Nephron progenitor cell (in vitro differentiated cells): ENCODE measurements at regions not wholly inside any gene's neighbourhood (a gene's known extent, or its start where the extent isn't known, plus 50 kb on each side); places are given as distances from the start of the nearest gene placed in this dataset.

ENCODE experiments used
- DNase-seq: peaks from one replicate; pipeline ENCODE4 v3.0.0; 2021
- H3K27ac Mint-ChIP-seq: 2 replicates; pipeline ENCODE4 v1.8.0; 2021; ENCODE audit warnings: mild to moderate bottlenecking, moderate library complexity, mixed read lengths
- H3K27me3 Mint-ChIP-seq: 2 replicates; pipeline ENCODE4 v1.8.0; 2021; ENCODE audit warnings: mild to moderate bottlenecking, low read depth, mixed read lengths; ENCODE audit not compliant: poor library complexity
- H3K36me3 Mint-ChIP-seq: 2 replicates; pipeline ENCODE4 v1.8.0; 2021; ENCODE audit warnings: low read depth, mixed read lengths
- H3K4me1 Mint-ChIP-seq: 2 replicates; pipeline ENCODE4 v1.8.0; 2021; ENCODE audit warnings: mixed read lengths
- H3K4me3 Mint-ChIP-seq: 2 replicates; pipeline ENCODE4 v1.8.0; 2021; ENCODE audit warnings: mild to moderate bottlenecking, moderate library complexity, mixed read lengths
- H3K9me3 Mint-ChIP-seq: 2 replicates; pipeline ENCODE4 v1.8.0; 2021; ENCODE audit warnings: mild to moderate bottlenecking, moderate library complexity, mixed read lengths
- TF ChIP-seq, protein P1 (sequence below): fragments of 200-600 bp; sonication (generic); IDR thresholded peaks from 2 replicates; pipeline ENCODE4 v1.5.0; 2021; ENCODE audit warnings: antibody characterized with exemption

GRCh38 chr12:126343321-126343720, 1278.1 kb downstream of the AACS start:
- no peaks in the 10 kb centered on the region for H3K4me1 Mint-ChIP-seq
- H3K27ac Mint-ChIP-seq, result no peak overlapping the region
- no peak overlapping the region for H3K4me3 Mint-ChIP-seq
- peaks cover 7% of the 10 kb centered on the region for H3K9me3 Mint-ChIP-seq
- TF ChIP-seq, protein P1, sequence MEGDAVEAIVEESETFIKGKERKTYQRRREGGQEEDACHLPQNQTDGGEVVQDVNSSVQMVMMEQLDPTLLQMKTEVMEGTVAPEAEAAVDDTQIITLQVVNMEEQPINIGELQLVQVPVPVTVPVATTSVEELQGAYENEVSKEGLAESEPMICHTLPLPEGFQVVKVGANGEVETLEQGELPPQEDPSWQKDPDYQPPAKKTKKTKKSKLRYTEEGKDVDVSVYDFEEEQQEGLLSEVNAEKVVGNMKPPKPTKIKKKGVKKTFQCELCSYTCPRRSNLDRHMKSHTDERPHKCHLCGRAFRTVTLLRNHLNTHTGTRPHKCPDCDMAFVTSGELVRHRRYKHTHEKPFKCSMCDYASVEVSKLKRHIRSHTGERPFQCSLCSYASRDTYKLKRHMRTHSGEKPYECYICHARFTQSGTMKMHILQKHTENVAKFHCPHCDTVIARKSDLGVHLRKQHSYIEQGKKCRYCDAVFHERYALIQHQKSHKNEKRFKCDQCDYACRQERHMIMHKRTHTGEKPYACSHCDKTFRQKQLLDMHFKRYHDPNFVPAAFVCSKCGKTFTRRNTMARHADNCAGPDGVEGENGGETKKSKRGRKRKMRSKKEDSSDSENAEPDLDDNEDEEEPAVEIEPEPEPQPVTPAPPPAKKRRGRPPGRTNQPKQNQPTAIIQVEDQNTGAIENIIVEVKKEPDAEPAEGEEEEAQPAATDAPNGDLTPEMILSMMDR, result no peak
- peaks cover 3% of the 10 kb centered on the region for H3K27me3 Mint-ChIP-seq
- H3K36me3 Mint-ChIP-seq, result no peaks in the 10 kb centered on the region
- no peak for DNase-seq

- Mint-ChIP-seq H3K27me3 (peaks cover 1% of the 10 kb centered on the region), H3K36me3 (no peaks in the 10 kb centered on the region), H3K9me3 (no peaks in the 10 kb centered on the region), H3K27ac (no peak overlapping the region), H3K4me3 (no peak overlapping the region), H3K4me1 (no peaks in the 10 kb centered on the region)
- TF ChIP-seq, protein P1, result no peak
- DNase-seq, result no peak
These were observed 1280.9 kb downstream of the AACS start for GRCh38 chr12:126346087-126346486.

GRCh38 chr12:126347421-126347820, 1282.2 kb downstream of the AACS start:
- no peak for DNase-seq
- no peaks in the 10 kb centered on the region for H3K9me3 Mint-ChIP-seq
- H3K4me3 Mint-ChIP-seq, result no peak overlapping the region

GRCh38 chr12:126349383-126349782, 1284.1 kb downstream of the AACS start:
- Mint-ChIP-seq H3K27me3 (no peaks in the 10 kb centered on the region), H3K4me3 (no peak overlapping the region), H3K27ac (no peak overlapping the region), H3K9me3 (peaks cover 8% of the 10 kb centered on the region), H3K36me3 (no peaks in the 10 kb centered on the region), H3K4me1 (no peaks in the 10 kb centered on the region)
- TF ChIP-seq, protein P1, result no peak
- DNase-seq, result no peak

More at GRCh38 chr12:126347421-126347820, 1282.2 kb downstream of the AACS start:
- TF ChIP-seq, protein P1, result peak; percentile 17
- H3K36me3 Mint-ChIP-seq, result no peaks in the 10 kb centered on the region
- H3K27me3 Mint-ChIP-seq, result no peaks in the 10 kb centered on the region
- H3K4me1 Mint-ChIP-seq, result no peaks in the 10 kb centered on the region
- no peak overlapping the region for H3K27ac Mint-ChIP-seq

DNA sequence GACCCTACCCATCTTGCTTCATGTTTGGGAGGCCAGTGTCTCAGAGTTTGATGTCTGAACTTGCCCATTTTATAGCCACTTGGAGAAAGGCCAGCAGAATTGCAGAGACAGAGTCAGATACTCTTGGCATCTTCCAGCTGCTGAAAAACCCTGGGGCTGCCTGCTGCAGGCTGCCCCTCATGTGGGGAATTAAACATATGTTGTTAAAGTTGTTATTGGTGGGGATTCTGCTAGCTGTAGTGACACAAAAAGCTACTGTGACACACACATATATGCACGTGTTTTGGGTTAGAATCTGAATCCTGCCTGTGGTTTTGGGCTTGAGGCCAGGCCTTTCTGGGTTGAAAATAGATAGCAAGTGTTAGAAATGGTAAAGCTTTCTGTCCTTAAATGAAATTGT, 1288.4 kb downstream of the AACS start:
- no peaks in the 10 kb centered on the region for H3K27me3 Mint-ChIP-seq
- DNase-seq, result no peak
- H3K4me1 Mint-ChIP-seq, result no peaks in the 10 kb centered on the region
- TF ChIP-seq, protein P1, result no peak
- H3K4me3 Mint-ChIP-seq, result no peak overlapping the region
- no peak overlapping the region for H3K27ac Mint-ChIP-seq
- peaks cover 21% of the 10 kb centered on the region for H3K9me3 Mint-ChIP-seq
- H3K36me3 Mint-ChIP-seq, result peaks cover 5% of the 10 kb centered on the region

DNA sequence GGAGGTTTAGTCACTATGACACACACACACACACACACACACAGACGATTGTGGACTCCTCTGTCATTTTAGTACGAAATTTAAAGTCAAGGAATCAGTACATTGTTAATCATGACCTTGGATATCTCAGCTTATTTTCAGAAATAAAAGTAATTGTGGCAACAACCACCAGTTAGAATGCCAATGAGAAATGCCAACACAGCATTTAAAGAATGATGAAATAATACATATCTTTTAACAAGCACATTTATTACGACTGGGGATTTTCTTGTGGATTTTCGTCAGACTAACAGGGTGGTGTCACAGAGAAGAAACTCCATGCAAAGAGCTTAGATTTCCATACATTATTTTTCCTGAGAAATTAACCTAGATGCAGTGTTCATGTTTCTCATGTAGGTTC, 1289.4 kb downstream of the AACS start:
- H3K4me1 Mint-ChIP-seq, result no peaks in the 10 kb centered on the region
- peaks cover 5% of the 10 kb centered on the region for H3K36me3 Mint-ChIP-seq
- DNase-seq, result no peak
- TF ChIP-seq, protein P1, result no peak
- no peak overlapping the region for H3K4me3 Mint-ChIP-seq
- H3K9me3 Mint-ChIP-seq, result peaks cover 21% of the 10 kb centered on the region
- no peaks in the 10 kb centered on the region for H3K27me3 Mint-ChIP-seq
- H3K27ac Mint-ChIP-seq, result no peak overlapping the region
